ENCODE measurements at regions not wholly inside any gene's neighbourhood (a gene's known extent, or its start where the extent isn't known, plus 50 kb on each side); places are given as distances from the start of the nearest gene placed in this dataset.
"Not testable (repeated sequence)": the region's sequence is repeated elsewhere in the genome, so short reads cannot be mapped to it uniquely, and the experiment has no call there.

- Histone ChIP-seq H3K27me3 (ENCODE audit: control insufficient read depth in 3 of 3, insufficient read depth in 3 of 3, low read length in 2 of 3) (no peaks in the 10 kb centered on the region), H3K36me3 (ENCODE audit: control insufficient read depth in 4 of 4, insufficient read depth in 4 of 4, low read length in 4 of 4) (no peaks in the 10 kb centered on the region), H3K9me3 (ENCODE audit: control insufficient read depth in 4 of 4, insufficient read depth in 3 of 4, low read length in 3 of 4) (peaks cover 0 to 8% (median 0%) of the 10 kb centered on the region in 4 donors), H3K4me1 (ENCODE audit: control insufficient read depth in 5 of 5, insufficient read depth in 5 of 5, low read length in 5 of 5) (no peaks in the 10 kb centered on the region), H3K9ac (ENCODE audit: insufficient read depth in 1 of 2, low read length in 2 of 2) (no peak overlapping the region), H3K4me3 (no peak overlapping the region), H3K27ac (ENCODE audit: low read depth in 1 of 2, low read length in 1 of 2) (no peak overlapping the region)
- WGBS, 2 donors, result 46 to 60% methylated on average over 3 of the region's 3 CpGs
- TF ChIP-seq CTCF (IDR thresholded peaks at IDR 0.05; ENCODE audit: control extremely low read depth, extremely low read depth), result no peak
- peak in 1 of 3 donors; percentile 2 for DNase-seq
- ATAC-seq (ENCODE audit: insufficient read depth, low FRiP score), result no peak
Observed at GRCh38 chr7:152949253-152949652, 189.7 kb downstream of the ACTR3B start.

DNA sequence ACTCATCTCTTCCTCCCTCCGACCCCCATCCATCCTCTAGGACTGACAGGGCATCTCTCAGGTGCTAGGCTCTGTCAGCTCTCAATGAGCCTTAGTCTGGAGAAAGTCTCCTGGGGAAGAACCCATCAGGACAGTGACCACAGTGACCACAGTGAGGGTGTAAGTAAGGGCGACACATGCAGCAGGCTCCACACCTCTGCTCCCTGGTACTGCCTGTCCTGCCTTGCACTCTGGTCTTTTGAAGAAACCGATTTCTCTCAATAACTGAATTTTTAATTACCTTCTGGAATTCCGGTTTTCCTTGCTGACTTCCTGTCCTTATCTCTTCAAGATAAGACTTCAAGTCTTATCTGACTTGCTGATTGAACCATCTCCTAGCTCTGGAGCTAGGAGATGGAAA, 190.2 kb downstream of the ACTR3B start:
- Histone ChIP-seq H3K4me3 (no peak overlapping the region), H3K27me3 (ENCODE audit: control insufficient read depth in 3 of 3, insufficient read depth in 3 of 3, low read length in 2 of 3) (no peaks in the 10 kb centered on the region), H3K36me3 (ENCODE audit: control insufficient read depth in 4 of 4, insufficient read depth in 4 of 4, low read length in 4 of 4) (no peaks in the 10 kb centered on the region), H3K27ac (ENCODE audit: low read depth in 1 of 2, low read length in 1 of 2) (no peak overlapping the region), H3K9ac (ENCODE audit: insufficient read depth in 1 of 2, low read length in 2 of 2) (no peak overlapping the region), H3K9me3 (ENCODE audit: control insufficient read depth in 4 of 4, insufficient read depth in 3 of 4, low read length in 3 of 4) (peaks cover 0 to 8% (median 0%) of the 10 kb centered on the region in 4 donors), H3K4me1 (ENCODE audit: control insufficient read depth in 5 of 5, insufficient read depth in 5 of 5, low read length in 5 of 5) (no peaks in the 10 kb centered on the region)
- no peak for ATAC-seq (ENCODE audit: insufficient read depth, low FRiP score)
- no peak for TF ChIP-seq CTCF (IDR thresholded peaks at IDR 0.05; ENCODE audit: control extremely low read depth, extremely low read depth)
- WGBS, 2 donors, result 61 to 74% methylated on average over 4 of the region's 4 CpGs
- no peak for DNase-seq

- no peaks in the 10 kb centered on the region for H3K27me3 ChIP-seq (ENCODE audit: control insufficient read depth in 3 of 3, insufficient read depth in 3 of 3, low read length in 2 of 3)
- TF ChIP-seq CTCF (IDR thresholded peaks at IDR 0.05; ENCODE audit: control extremely low read depth, extremely low read depth), result no peak
- 81 to 85% methylated on average over 4 of the region's 4 CpGs for WGBS, 2 donors
- H3K4me1 ChIP-seq (ENCODE audit: control insufficient read depth in 5 of 5, insufficient read depth in 5 of 5, low read length in 5 of 5), result no peaks in the 10 kb centered on the region
- H3K9me3 ChIP-seq (ENCODE audit: control insufficient read depth in 4 of 4, insufficient read depth in 3 of 4, low read length in 3 of 4), result peaks cover 0 to 6% (median 0%) of the 10 kb centered on the region in 4 donors
- H3K27ac ChIP-seq (ENCODE audit: low read depth in 1 of 2, low read length in 1 of 2), result no peak overlapping the region
- DNase-seq, result no peak
- H3K4me3 ChIP-seq, result no peak overlapping the region
- no peaks in the 10 kb centered on the region for H3K36me3 ChIP-seq (ENCODE audit: control insufficient read depth in 4 of 4, insufficient read depth in 4 of 4, low read length in 4 of 4)
- no peak overlapping the region for H3K9ac ChIP-seq (ENCODE audit: insufficient read depth in 1 of 2, low read length in 2 of 2)
- ATAC-seq (ENCODE audit: insufficient read depth, low FRiP score), result no peak
Observed at GRCh38 chr7:152956006-152956405, 196.5 kb downstream of the ACTR3B start.

GRCh38 chr7:152959610-152960009, 200.1 kb downstream of the ACTR3B start:
- Histone ChIP-seq H3K9ac (ENCODE audit: insufficient read depth in 1 of 2, low read length in 2 of 2) (no peak overlapping the region), H3K27me3 (ENCODE audit: control insufficient read depth in 3 of 3, insufficient read depth in 3 of 3, low read length in 2 of 3) (no peaks in the 10 kb centered on the region), H3K27ac (ENCODE audit: low read depth in 1 of 2, low read length in 1 of 2) (no peak overlapping the region), H3K9me3 (ENCODE audit: control insufficient read depth in 4 of 4, insufficient read depth in 3 of 4, low read length in 3 of 4) (peaks cover 0 to 6% (median 0%) of the 10 kb centered on the region in 4 donors), H3K4me3 (no peak overlapping the region), H3K36me3 (ENCODE audit: control insufficient read depth in 4 of 4, insufficient read depth in 4 of 4, low read length in 4 of 4) (no peaks in the 10 kb centered on the region), H3K4me1 (ENCODE audit: control insufficient read depth in 5 of 5, insufficient read depth in 5 of 5, low read length in 5 of 5) (no peaks in the 10 kb centered on the region)
- TF ChIP-seq CTCF (IDR thresholded peaks at IDR 0.05; ENCODE audit: control extremely low read depth, extremely low read depth), result no peak
- ATAC-seq (ENCODE audit: insufficient read depth, low FRiP score) (no peak), DNase-seq (no peak)
- WGBS, 2 donors, result 74 to 75% methylated on average over 5 of the region's 5 CpGs

DNA sequence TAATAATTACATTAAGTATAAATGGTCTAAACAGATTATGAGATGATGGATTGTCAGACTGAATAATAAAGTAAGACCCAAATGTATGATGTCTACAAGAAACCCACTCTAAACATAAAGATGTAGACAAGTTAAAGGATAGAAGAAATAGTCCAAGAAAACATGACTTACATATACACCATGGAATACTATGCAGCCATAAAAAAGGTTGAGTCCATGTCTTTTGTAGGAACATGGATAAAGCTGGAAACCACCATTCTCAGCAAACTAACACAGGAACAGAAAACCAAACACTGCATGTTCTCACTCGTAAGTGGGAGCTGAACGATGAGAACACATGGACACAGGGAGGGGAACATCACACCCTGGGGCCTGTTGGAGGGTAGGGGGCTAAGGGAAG, 202.2 kb downstream of the ACTR3B start:
- not testable (repeated sequence) for ATAC-seq (ENCODE audit: insufficient read depth, low FRiP score)
- 92 to 95% methylated on average over 2 of the region's 2 CpGs for WGBS, 2 donors

More for the DNA sequence above, 202.2 kb downstream of the ACTR3B start:
- H3K36me3 ChIP-seq (ENCODE audit: control insufficient read depth in 4 of 4, insufficient read depth in 4 of 4, low read length in 4 of 4); H3K27me3 ChIP-seq (ENCODE audit: control insufficient read depth in 3 of 3, insufficient read depth in 3 of 3, low read length in 2 of 3); H3K27ac ChIP-seq (ENCODE audit: low read depth in 1 of 2, low read length in 1 of 2); H3K9me3 ChIP-seq (ENCODE audit: control insufficient read depth in 4 of 4, insufficient read depth in 3 of 4, low read length in 3 of 4); H3K4me3 ChIP-seq; H3K4me1 ChIP-seq (ENCODE audit: control insufficient read depth in 5 of 5, insufficient read depth in 5 of 5, low read length in 5 of 5); DNase-seq; H3K9ac ChIP-seq (ENCODE audit: insufficient read depth in 1 of 2, low read length in 2 of 2): not testable (repeated sequence)

All from lung (tissue), 11 donors.